Astrocyte (in vitro differentiated cells and primary cell): ENCODE measurements at regions not wholly inside any gene's neighbourhood (a gene's known extent, or its start where the extent isn't known, plus 50 kb on each side); places are given as distances from the start of the nearest gene placed in this dataset.
"Not testable (repeated sequence)": the region's sequence is repeated elsewhere in the genome, so short reads cannot be mapped to it uniquely, and the experiment has no call there.

Experiments used
- DNase-seq: peaks from one replicate; pipeline ENCODE4 v3.0.0-alpha.2; 2010; ENCODE audit warnings: low read depth
- FAIRE-seq: peaks from 2 replicates; lab custom pipeline; 2011; peaks lifted over from hg19 to GRCh38; lab: Jason Lieb, UNC
- H2AFZ ChIP-seq: 2 replicates; pipeline ENCODE4 v1.6.0; 2012; ENCODE audit warnings: low read depth, low read length, inconsistent platforms
- H3K27ac ChIP-seq: 2 replicates; pipeline ENCODE4 v1.5.1; 2011; ENCODE audit warnings: low read depth, low read length, inconsistent platforms
- H3K27me3 ChIP-seq: 2 replicates; pipeline ENCODE4 v1.6.0; 2011; ENCODE audit warnings: low read length, inconsistent platforms; ENCODE audit not compliant: insufficient read depth
- H3K36me3 ChIP-seq: 2 replicates; pipeline ENCODE4 v1.5.1; 2011; ENCODE audit warnings: low read length, inconsistent platforms; ENCODE audit not compliant: insufficient read depth
- H3K4me1 ChIP-seq: 2 replicates; pipeline ENCODE4 v1.5.1; 2011; ENCODE audit warnings: low read length, inconsistent platforms; ENCODE audit not compliant: insufficient read depth
- H3K4me2 ChIP-seq: 2 replicates; pipeline ENCODE4 v1.6.0; 2012; ENCODE audit warnings: low read length, inconsistent platforms
- H3K4me3 ChIP-seq: 2 replicates; pipeline ENCODE4 v1.5.1; 2011; ENCODE audit warnings: low read depth, mild to moderate bottlenecking, low read length, inconsistent platforms; ENCODE audit not compliant: insufficient read depth
- H3K79me2 ChIP-seq: 2 replicates; pipeline ENCODE4 v1.6.0; 2012; ENCODE audit warnings: mild to moderate bottlenecking, low read length, inconsistent platforms; ENCODE audit not compliant: insufficient read depth
- H3K9ac ChIP-seq: 2 replicates; pipeline ENCODE4 v1.6.0; 2012; ENCODE audit warnings: mild to moderate bottlenecking, low read length, inconsistent platforms
- H3K9me3 ChIP-seq: 2 replicates; pipeline ENCODE4 v1.5.1; 2012; ENCODE audit warnings: low read depth, mild to moderate bottlenecking, low read length, inconsistent platforms; ENCODE audit not compliant: insufficient read depth
- H4K20me1 ChIP-seq: 2 replicates; pipeline ENCODE4 v1.6.0; 2012; ENCODE audit warnings: low read length, inconsistent platforms; ENCODE audit not compliant: insufficient read depth
- H3K27ac Mint-ChIP-seq: one replicate; pipeline ENCODE4 v1.8.0; 2021; ENCODE audit warnings: mild to moderate bottlenecking, mixed read lengths; ENCODE audit not compliant: unreplicated experiment
- H3K27me3 Mint-ChIP-seq: one replicate; pipeline ENCODE4 v1.8.0; 2021; ENCODE audit warnings: low read depth, mixed read lengths; ENCODE audit not compliant: unreplicated experiment
- H3K36me3 Mint-ChIP-seq: one replicate; pipeline ENCODE4 v1.8.0; 2021; ENCODE audit warnings: low read depth, mixed read lengths; ENCODE audit not compliant: unreplicated experiment
- H3K4me1 Mint-ChIP-seq: one replicate; pipeline ENCODE4 v1.8.0; 2021; ENCODE audit warnings: low read depth, mixed read lengths; ENCODE audit not compliant: unreplicated experiment
- H3K4me3 Mint-ChIP-seq: one replicate; pipeline ENCODE4 v1.8.0; 2021; ENCODE audit warnings: mild to moderate bottlenecking, moderate library complexity, mixed read lengths; ENCODE audit not compliant: unreplicated experiment
- H3K9me3 Mint-ChIP-seq: one replicate; pipeline ENCODE4 v1.8.0; 2021; ENCODE audit warnings: mild to moderate bottlenecking, mixed read lengths; ENCODE audit not compliant: unreplicated experiment
- CTCF ChIP-seq: IDR thresholded peaks from 2 replicates; pipeline ENCODE4 v1.5.1; 2011; ENCODE audit warnings: low read depth, mild to moderate bottlenecking, inconsistent platforms, low read length, moderate library complexity; ENCODE audit not compliant: insufficient read depth
- EZH2 ChIP-seq: IDR thresholded peaks from 2 replicates; pipeline ENCODE4 v1.6.1; 2012; ENCODE audit warnings: mild to moderate bottlenecking, low read length, inconsistent platforms; ENCODE audit not compliant: insufficient read depth

GRCh38 chr19:20273951-20274570 lies 107.0 kb downstream of the ZNF486 start:
- DNase-seq: no peak
- H3K36me3 Mint-ChIP-seq: no peaks in the 10 kb centered on the region
- TF ChIP-seq EZH2 (no peak), CTCF (no peak)
- no peaks in the 10 kb centered on the region for H4K20me1 ChIP-seq
- no peak overlapping the region for H2AFZ ChIP-seq
- no peak overlapping the region for H3K4me2 ChIP-seq
- no peaks in the 10 kb centered on the region for H3K4me1 ChIP-seq
- no peak overlapping the region for H3K4me3 ChIP-seq
- H3K36me3 ChIP-seq: no peaks in the 10 kb centered on the region
- no peaks in the 10 kb centered on the region for H3K9me3 ChIP-seq
- no peak overlapping the region for H3K27ac Mint-ChIP-seq
- H3K27me3 ChIP-seq: no peaks in the 10 kb centered on the region
- no peaks in the 10 kb centered on the region for H3K79me2 ChIP-seq
- FAIRE-seq: no peak
- no peak overlapping the region for H3K9ac ChIP-seq
- no peaks in the 10 kb centered on the region for H3K9me3 Mint-ChIP-seq
- no peak overlapping the region for H3K4me3 Mint-ChIP-seq
- no peaks in the 10 kb centered on the region for H3K27me3 Mint-ChIP-seq
- H3K27ac ChIP-seq: no peak overlapping the region
- H3K4me1 Mint-ChIP-seq: no peaks in the 10 kb centered on the region

GRCh38 chr19:20273376-20273775 lies 106.4 kb downstream of the ZNF486 start:
- H3K4me3 ChIP-seq: no peak overlapping the region
- no peaks in the 10 kb centered on the region for H4K20me1 ChIP-seq
- H3K27ac Mint-ChIP-seq: no peak overlapping the region
- H3K36me3 ChIP-seq: no peaks in the 10 kb centered on the region
- no peak overlapping the region for H2AFZ ChIP-seq
- FAIRE-seq (no peak), DNase-seq (no peak)
- H3K27ac ChIP-seq: no peak overlapping the region
- no peak overlapping the region for H3K9ac ChIP-seq
- no peaks in the 10 kb centered on the region for H3K36me3 Mint-ChIP-seq
- no peaks in the 10 kb centered on the region for H3K27me3 Mint-ChIP-seq
- H3K4me2 ChIP-seq: no peak overlapping the region
- H3K9me3 Mint-ChIP-seq: no peaks in the 10 kb centered on the region
- no peak overlapping the region for H3K4me3 Mint-ChIP-seq
- no peaks in the 10 kb centered on the region for H3K27me3 ChIP-seq
- H3K4me1 Mint-ChIP-seq: no peaks in the 10 kb centered on the region
- no peaks in the 10 kb centered on the region for H3K79me2 ChIP-seq
- TF ChIP-seq CTCF: no peak
- no peak for TF ChIP-seq EZH2
- H3K4me1 ChIP-seq: no peaks in the 10 kb centered on the region
- no peaks in the 10 kb centered on the region for H3K9me3 ChIP-seq

GRCh38 chr19:20272627-20273010 lies 105.6 kb downstream of the ZNF486 start:
- H3K27me3 ChIP-seq, H3K36me3 ChIP-seq, H3K4me1 Mint-ChIP-seq, H3K79me2 ChIP-seq, H3K4me2 ChIP-seq, DNase-seq, H3K27ac Mint-ChIP-seq, H4K20me1 ChIP-seq, H3K27ac ChIP-seq, H3K4me1 ChIP-seq, H2AFZ ChIP-seq, H3K4me3 ChIP-seq, H3K9me3 ChIP-seq, H3K9me3 Mint-ChIP-seq, FAIRE-seq, H3K36me3 Mint-ChIP-seq, H3K27me3 Mint-ChIP-seq, H3K9ac ChIP-seq, H3K4me3 Mint-ChIP-seq: not testable (repeated sequence)

GRCh38 chr19:20271927-20272626 lies 105.1 kb downstream of the ZNF486 start:
- not testable (repeated sequence) for H3K79me2 ChIP-seq, H3K9me3 Mint-ChIP-seq, H3K9ac ChIP-seq, H3K27ac Mint-ChIP-seq, FAIRE-seq, H3K27me3 ChIP-seq, H4K20me1 ChIP-seq, H3K4me3 Mint-ChIP-seq, H3K27me3 Mint-ChIP-seq, H3K36me3 ChIP-seq, DNase-seq, H3K27ac ChIP-seq, H3K4me1 Mint-ChIP-seq, H3K36me3 Mint-ChIP-seq, H3K4me1 ChIP-seq, H3K9me3 ChIP-seq, H3K4me2 ChIP-seq, H3K4me3 ChIP-seq, H2AFZ ChIP-seq
